KMS-11 (cell line): ENCODE measurements at regions not wholly inside any gene's neighbourhood (a gene's known extent, or its start where the extent isn't known, plus 50 kb on each side); places are given as distances from the start of the nearest gene placed in this dataset.
"Not testable (repeated sequence)": the region's sequence is repeated elsewhere in the genome, so short reads cannot be mapped to it uniquely, and the experiment has no call there.

Source experiments
- H2AFZ ChIP-seq: fragments of 200-600 bp; sonication (generic); 2 replicates; pipeline ENCODE4 v1.6.1; 2016; ENCODE audit warnings: antibody characterized with exemption, mixed run types, low read depth
- H3K27ac ChIP-seq: fragments of 200-600 bp; sonication (generic); 2 replicates; pipeline ENCODE4 v1.6.1; 2016; ENCODE audit warnings: mild to moderate bottlenecking, mixed run types
- H3K27me3 ChIP-seq: fragments of 200-600 bp; sonication (generic); 2 replicates; pipeline ENCODE4 v1.6.1; 2017; ENCODE audit warnings: mild to moderate bottlenecking, low read depth, mixed run types, moderate library complexity; ENCODE audit not compliant: insufficient read depth
- H3K36me3 ChIP-seq: fragments of 200-600 bp; sonication (generic); 2 replicates; pipeline ENCODE4 v1.6.1; 2017; ENCODE audit warnings: mild to moderate bottlenecking, mixed run types; ENCODE audit not compliant: insufficient read depth
- H3K4me1 ChIP-seq: fragments of 200-600 bp; sonication (generic); 2 replicates; pipeline ENCODE4 v1.6.1; 2016; ENCODE audit warnings: mild to moderate bottlenecking, low read depth, mixed run types; ENCODE audit not compliant: poor library complexity, severe bottlenecking
- H3K4me2 ChIP-seq: fragments of 200-600 bp; sonication (generic); 2 replicates; pipeline ENCODE4 v1.7.0; 2016; ENCODE audit warnings: mild to moderate bottlenecking, mixed run types
- H3K4me3 ChIP-seq: fragments of 200-600 bp; sonication (generic); IDR thresholded peaks from 2 replicates; pipeline ENCODE4 v1.6.1; 2017; ENCODE audit warnings: low read depth, low read length, mixed read lengths; ENCODE audit not compliant: insufficient read depth
- H3K79me2 ChIP-seq: fragments of 200-600 bp; sonication (generic); 2 replicates; pipeline ENCODE4 v1.6.1; 2016; ENCODE audit warnings: low read depth, mixed run types; ENCODE audit not compliant: insufficient read depth
- H3K9ac ChIP-seq: fragments of 200-600 bp; sonication (generic); 2 replicates; pipeline ENCODE4 v1.6.1; 2016; ENCODE audit warnings: mild to moderate bottlenecking, mixed run types
- H4K20me1 ChIP-seq: fragments of 200-600 bp; sonication (generic); 2 replicates; pipeline ENCODE4 v1.6.1; 2016; ENCODE audit warnings: mild to moderate bottlenecking, mixed run types; ENCODE audit not compliant: insufficient read depth
- TF ChIP-seq, protein P1 (sequence below): fragments of 200-600 bp; sonication (generic); conservative IDR thresholded peaks from 2 replicates; pipeline ENCODE4 v1.6.1; 2017; ENCODE audit warnings: low read depth, mild to moderate bottlenecking, antibody characterized with exemption, low read length, moderate library complexity, mixed read lengths

DNA sequence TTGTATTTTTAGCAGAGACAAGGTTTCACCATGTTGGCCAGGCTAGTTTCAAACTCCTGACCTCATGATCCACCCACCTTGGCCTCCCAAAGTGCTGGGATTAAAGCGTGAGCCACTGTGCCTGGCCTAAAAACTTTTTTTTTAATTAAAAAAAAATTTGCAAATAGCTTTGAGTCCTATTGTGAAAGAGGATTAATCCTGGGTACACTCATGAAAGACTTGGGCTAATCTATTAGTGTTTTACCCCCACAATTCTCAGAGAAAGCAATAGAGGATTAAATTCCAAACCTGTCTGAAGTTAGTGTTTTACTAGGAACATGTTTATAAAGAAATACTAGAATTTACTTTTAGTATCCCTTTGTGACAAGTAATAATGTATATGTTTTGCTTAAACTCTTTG lies 76.9 kb upstream of the ITGB1 start:
- H3K36me3 ChIP-seq: no peaks in the 10 kb centered on the region
- H3K9ac ChIP-seq: no peak overlapping the region
- H3K79me2 ChIP-seq: no peaks in the 10 kb centered on the region
- H3K4me2 ChIP-seq: no peak overlapping the region
- H3K27me3 ChIP-seq: no peaks in the 10 kb centered on the region
- no peaks in the 10 kb centered on the region for H3K4me1 ChIP-seq
- TF ChIP-seq, protein P1, sequence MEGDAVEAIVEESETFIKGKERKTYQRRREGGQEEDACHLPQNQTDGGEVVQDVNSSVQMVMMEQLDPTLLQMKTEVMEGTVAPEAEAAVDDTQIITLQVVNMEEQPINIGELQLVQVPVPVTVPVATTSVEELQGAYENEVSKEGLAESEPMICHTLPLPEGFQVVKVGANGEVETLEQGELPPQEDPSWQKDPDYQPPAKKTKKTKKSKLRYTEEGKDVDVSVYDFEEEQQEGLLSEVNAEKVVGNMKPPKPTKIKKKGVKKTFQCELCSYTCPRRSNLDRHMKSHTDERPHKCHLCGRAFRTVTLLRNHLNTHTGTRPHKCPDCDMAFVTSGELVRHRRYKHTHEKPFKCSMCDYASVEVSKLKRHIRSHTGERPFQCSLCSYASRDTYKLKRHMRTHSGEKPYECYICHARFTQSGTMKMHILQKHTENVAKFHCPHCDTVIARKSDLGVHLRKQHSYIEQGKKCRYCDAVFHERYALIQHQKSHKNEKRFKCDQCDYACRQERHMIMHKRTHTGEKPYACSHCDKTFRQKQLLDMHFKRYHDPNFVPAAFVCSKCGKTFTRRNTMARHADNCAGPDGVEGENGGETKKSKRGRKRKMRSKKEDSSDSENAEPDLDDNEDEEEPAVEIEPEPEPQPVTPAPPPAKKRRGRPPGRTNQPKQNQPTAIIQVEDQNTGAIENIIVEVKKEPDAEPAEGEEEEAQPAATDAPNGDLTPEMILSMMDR: no peak
- no peak overlapping the region for H2AFZ ChIP-seq
- H3K4me3 ChIP-seq: no peak overlapping the region
- no peak overlapping the region for H3K27ac ChIP-seq
- no peaks in the 10 kb centered on the region for H4K20me1 ChIP-seq

- Histone ChIP-seq H4K20me1 (no peaks in the 10 kb centered on the region), H3K79me2 (no peaks in the 10 kb centered on the region), H3K27ac (no peak overlapping the region), H3K27me3 (no peaks in the 10 kb centered on the region), H3K36me3 (no peaks in the 10 kb centered on the region), H2AFZ (no peak overlapping the region), H3K4me1 (no peaks in the 10 kb centered on the region), H3K9ac (no peak overlapping the region), H3K4me3 (no peak overlapping the region), H3K4me2 (no peak overlapping the region)
- TF ChIP-seq, protein P1: no peak
These were observed 74.7 kb upstream of the ITGB1 start for GRCh38 chr10:33032654-33033151.

GRCh38 chr10:33031815-33032653 lies 74.0 kb upstream of the ITGB1 start:
- Histone ChIP-seq H3K36me3 (no peaks in the 10 kb centered on the region), H3K27me3 (no peaks in the 10 kb centered on the region), H3K4me3 (no peak overlapping the region), H3K27ac (no peak overlapping the region), H2AFZ (no peak overlapping the region), H3K4me2 (no peak overlapping the region), H3K79me2 (no peaks in the 10 kb centered on the region), H3K9ac (no peak overlapping the region), H4K20me1 (no peaks in the 10 kb centered on the region), H3K4me1 (no peaks in the 10 kb centered on the region)
- TF ChIP-seq, protein P1: no peak

- H4K20me1 ChIP-seq: no peaks in the 10 kb centered on the region
- H2AFZ ChIP-seq: no peak overlapping the region
- no peak overlapping the region for H3K4me2 ChIP-seq
- H3K79me2 ChIP-seq: no peaks in the 10 kb centered on the region
- H3K36me3 ChIP-seq: no peaks in the 10 kb centered on the region
- H3K4me3 ChIP-seq: no peak overlapping the region
- H3K27me3 ChIP-seq: no peaks in the 10 kb centered on the region
- H3K4me1 ChIP-seq: no peaks in the 10 kb centered on the region
- TF ChIP-seq, protein P1: no peak
- no peak overlapping the region for H3K9ac ChIP-seq
- no peak overlapping the region for H3K27ac ChIP-seq
These were observed 73.1 kb upstream of the ITGB1 start for GRCh38 chr10:33031171-33031570.

DNA sequence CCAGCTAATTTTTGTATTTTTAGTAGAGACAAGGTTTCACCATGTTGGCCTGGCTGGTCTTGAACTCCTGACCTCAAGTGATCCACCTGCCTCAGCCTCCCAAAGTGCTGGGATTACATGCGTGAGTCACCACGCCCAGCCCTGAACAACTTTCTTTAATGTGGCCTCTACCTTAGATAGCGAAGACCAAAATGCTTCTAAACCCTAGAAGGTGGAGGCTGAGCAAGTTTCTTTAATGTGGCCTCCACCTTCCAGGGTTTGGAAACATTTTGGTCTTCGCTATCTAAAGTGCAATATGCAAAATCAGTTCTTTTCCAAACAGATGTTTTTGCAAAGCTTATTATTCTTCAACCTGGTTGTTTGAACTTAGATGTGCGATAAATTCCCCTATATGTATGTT lies 70.5 kb upstream of the ITGB1 start:
- not testable (repeated sequence) for H3K79me2 ChIP-seq, H3K9ac ChIP-seq, H4K20me1 ChIP-seq, H3K36me3 ChIP-seq, H3K4me3 ChIP-seq, H3K27ac ChIP-seq, H3K4me1 ChIP-seq, H3K4me2 ChIP-seq, H2AFZ ChIP-seq, H3K27me3 ChIP-seq
